ENCODE measurements at regions not wholly inside any gene's neighbourhood (a gene's known extent, or its start where the extent isn't known, plus 50 kb on each side); places are given as distances from the start of the nearest gene placed in this dataset.
"Not testable (repeated sequence)": the region's sequence is repeated elsewhere in the genome, so short reads cannot be mapped to it uniquely, and the experiment has no call there.

- intact Hi-C loops (cut with DNase I, micrococcal nuclease), result no loop called here
- ChIA-PET CTCF (no interaction called here), POLR2A (no interaction called here)
- Mint-ChIP-seq H3K27me3 (no peaks in the 10 kb centered on the region), H3K4me3 (no peak overlapping the region), H3K27ac (no peak overlapping the region), H3K36me3 (ENCODE audit: low read depth) (no peaks in the 10 kb centered on the region), H3K9me3 (peaks cover 9% of the 10 kb centered on the region), H3K4me1 (ENCODE audit: low read depth) (no peaks in the 10 kb centered on the region)
- Histone ChIP-seq H3K27me3 (ENCODE audit: control insufficient read depth in 1 of 2, insufficient read depth in 2 of 2, low read length in 2 of 2) (no peaks in the 10 kb centered on the region), H3K9me3 (ENCODE audit: control insufficient read depth in 1 of 2, insufficient read depth in 1 of 2, low read length in 2 of 2) (peaks cover 0 to 3% of the 10 kb centered on the region in 2 experiments), H3K4me1 (ENCODE audit: insufficient read depth, low read length) (no peaks in the 10 kb centered on the region), H3K36me3 (ENCODE audit: insufficient read depth, low read length) (no peaks in the 10 kb centered on the region), H3K4me3 (ENCODE audit: low read length) (no peak overlapping the region), H3K27ac (ENCODE audit: low read depth in 1 of 2, low read length in 2 of 2) (no peak overlapping the region)
- no peak for ATAC-seq (ENCODE audit: poor library complexity)
- no peak for TF ChIP-seq CTCF (IDR thresholded peaks at IDR 0.05)
- no peak for DNase-seq
Observed at GRCh38 chr13:60836821-60837220, 439.8 kb downstream of the TDRD3 start.

GRCh38 chr13:60811581-60811980 lies 414.6 kb downstream of the TDRD3 start:
- Histone ChIP-seq H3K9me3 (ENCODE audit: control insufficient read depth in 1 of 2, insufficient read depth in 1 of 2, low read length in 2 of 2) (no peaks in the 10 kb centered on the region), H3K4me3 (ENCODE audit: low read length) (no peak overlapping the region), H3K27ac (ENCODE audit: low read depth in 1 of 2, low read length in 2 of 2) (no peak overlapping the region), H3K27me3 (ENCODE audit: control insufficient read depth in 1 of 2, insufficient read depth in 2 of 2, low read length in 2 of 2) (no peaks in the 10 kb centered on the region), H3K4me1 (ENCODE audit: insufficient read depth, low read length) (no peaks in the 10 kb centered on the region), H3K36me3 (ENCODE audit: insufficient read depth, low read length) (no peaks in the 10 kb centered on the region)
- H3K9me3 Mint-ChIP-seq, result peaks cover 10% of the 10 kb centered on the region
- no peak for ATAC-seq (ENCODE audit: poor library complexity)
- ChIA-PET POLR2A (no interaction called here), CTCF (no interaction called here)
- no peak overlapping the region for H3K4me3 Mint-ChIP-seq
- no peaks in the 10 kb centered on the region for H3K27me3 Mint-ChIP-seq
- no peaks in the 10 kb centered on the region for H3K4me1 Mint-ChIP-seq (ENCODE audit: low read depth)
- no peak for TF ChIP-seq CTCF (IDR thresholded peaks at IDR 0.05)
- no peak for DNase-seq
- intact Hi-C loops (cut with DNase I, micrococcal nuclease), result no loop called here
- H3K27ac Mint-ChIP-seq, result no peak overlapping the region
- no peaks in the 10 kb centered on the region for H3K36me3 Mint-ChIP-seq (ENCODE audit: low read depth)

GRCh38 chr13:60805640-60806039 lies 408.6 kb downstream of the TDRD3 start:
- CTCF ChIA-PET; H3K27ac ChIP-seq (ENCODE audit: low read depth in 1 of 2, low read length in 2 of 2); DNase-seq; H3K9me3 ChIP-seq (ENCODE audit: control insufficient read depth in 1 of 2, insufficient read depth in 1 of 2, low read length in 2 of 2); H3K4me1 ChIP-seq (ENCODE audit: insufficient read depth, low read length); POLR2A ChIA-PET; H3K9me3 Mint-ChIP-seq; H3K4me1 Mint-ChIP-seq (ENCODE audit: low read depth); H3K36me3 ChIP-seq (ENCODE audit: insufficient read depth, low read length); H3K27ac Mint-ChIP-seq; H3K4me3 ChIP-seq (ENCODE audit: low read length); H3K27me3 ChIP-seq (ENCODE audit: control insufficient read depth in 1 of 2, insufficient read depth in 2 of 2, low read length in 2 of 2); ATAC-seq (ENCODE audit: poor library complexity); H3K36me3 Mint-ChIP-seq (ENCODE audit: low read depth); H3K27me3 Mint-ChIP-seq; H3K4me3 Mint-ChIP-seq: not testable (repeated sequence)
- intact Hi-C loops (cut with DNase I, micrococcal nuclease), result loop anchor here in 1 of 2 experiments (1.0 kb wide), 1 partner anchor 22 kb away; no protein-coding TSS in a partner anchor

GRCh38 chr13:60798503-60798902 lies 401.5 kb downstream of the TDRD3 start:
- Mint-ChIP-seq H3K4me3 (no peak overlapping the region), H3K4me1 (ENCODE audit: low read depth) (no peaks in the 10 kb centered on the region), H3K36me3 (ENCODE audit: low read depth) (no peaks in the 10 kb centered on the region), H3K9me3 (peaks cover 6% of the 10 kb centered on the region), H3K27me3 (no peaks in the 10 kb centered on the region), H3K27ac (no peak overlapping the region)
- no peak for DNase-seq
- Histone ChIP-seq H3K36me3 (ENCODE audit: insufficient read depth, low read length) (no peaks in the 10 kb centered on the region), H3K4me1 (ENCODE audit: insufficient read depth, low read length) (no peaks in the 10 kb centered on the region), H3K27me3 (ENCODE audit: control insufficient read depth in 1 of 2, insufficient read depth in 2 of 2, low read length in 2 of 2) (no peaks in the 10 kb centered on the region), H3K4me3 (ENCODE audit: low read length) (no peak overlapping the region), H3K27ac (ENCODE audit: low read depth in 1 of 2, low read length in 2 of 2) (no peak overlapping the region), H3K9me3 (ENCODE audit: control insufficient read depth in 1 of 2, insufficient read depth in 1 of 2, low read length in 2 of 2) (peaks cover 0 to 4% of the 10 kb centered on the region in 2 experiments)
- CTCF ChIA-PET, result no interaction called here
- no peak for ATAC-seq (ENCODE audit: poor library complexity)
- TF ChIP-seq CTCF (IDR thresholded peaks at IDR 0.05), result no peak
- intact Hi-C loops (cut with DNase I, micrococcal nuclease), result no loop called here
- POLR2A ChIA-PET, result no interaction called here
